Activated CD4-positive, alpha-beta T cell treated with anti-CD3 and anti-CD28 coated beads, Interleukin-2, amount 50 U/mL, for 16 hours (primary cell): ENCODE measurements at regions not wholly inside any gene's neighbourhood (a gene's known extent, or its start where the extent isn't known, plus 50 kb on each side); places are given as distances from the start of the nearest gene placed in this dataset.

ENCODE experiments used
- DNase-seq: peaks from one replicate; pipeline ENCODE4 v3.0.0-alpha.2; 2020

GRCh38 chrX:143800150-143800549, 79.6 kb upstream of the SPANXN2 start:
- no peak for DNase-seq

GRCh38 chrX:143788265-143788664, 67.7 kb upstream of the SPANXN2 start:
- DNase-seq, result peak; percentile 3

DNA sequence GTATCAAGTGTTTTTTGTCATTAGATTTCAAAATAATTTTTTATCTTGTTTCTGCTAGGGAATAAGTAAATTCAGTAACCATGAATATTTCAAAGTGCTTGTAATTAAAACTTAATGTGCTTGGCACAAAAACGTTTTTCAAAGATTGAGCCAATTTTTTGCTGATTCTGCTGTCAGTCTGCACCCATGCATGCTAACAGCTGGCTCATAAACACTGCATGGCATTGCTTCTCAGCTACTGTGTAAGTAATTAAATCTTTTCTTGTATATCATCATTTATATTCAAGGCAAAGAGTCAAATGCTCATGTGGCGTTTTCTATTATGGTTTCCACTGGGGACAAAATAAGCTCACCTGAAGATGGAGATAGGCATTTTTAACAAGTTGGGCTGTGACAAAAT, 66.8 kb upstream of the SPANXN2 start:
- DNase-seq, result no peak

- DNase-seq, result no peak
These were observed 60.6 kb upstream of the SPANXN2 start for GRCh38 chrX:143781103-143781502.
